UCSD-AML1 (cell line): ENCODE measurements at regions not wholly inside any gene's neighbourhood (a gene's known extent, or its start where the extent isn't known, plus 50 kb on each side); places are given as distances from the start of the nearest gene placed in this dataset.

ENCODE experiments used
- DNase-seq: peaks from one replicate; lab custom pipeline; 2025; ENCODE audit not compliant: unreplicated experiment; lab: John Stamatoyannopoulos, UW

- no peak for DNase-seq
These were observed 299.9 kb downstream of the RAB28 start for GRCh38 chr4:13184199-13184598.

- no peak for DNase-seq
These were observed 302.0 kb downstream of the RAB28 start for GRCh38 chr4:13182133-13182532.

GRCh38 chr4:13181681-13182080, 302.5 kb downstream of the RAB28 start:
- DNase-seq: no peak

GRCh38 chr4:13180701-13181100, 303.4 kb downstream of the RAB28 start:
- no peak for DNase-seq

- DNase-seq: no peak
These were observed 305.5 kb downstream of the RAB28 start for GRCh38 chr4:13178621-13179020.

- no peak for DNase-seq
These were observed 307.4 kb downstream of the RAB28 start for GRCh38 chr4:13176741-13177142.

- DNase-seq: no peak
These were observed 309.2 kb downstream of the RAB28 start for GRCh38 chr4:13174926-13175325.

GRCh38 chr4:13174001-13174400, 310.1 kb downstream of the RAB28 start:
- no peak for DNase-seq

- no peak for DNase-seq
These were observed 312.7 kb downstream of the RAB28 start for GRCh38 chr4:13171292-13172057.

- no peak for DNase-seq
These were observed 314.2 kb downstream of the RAB28 start for GRCh38 chr4:13169731-13170525.

- DNase-seq: no peak
These were observed 315.8 kb downstream of the RAB28 start for GRCh38 chr4:13168326-13168725.

- no peak for DNase-seq
These were observed 317.9 kb downstream of the RAB28 start for GRCh38 chr4:13166214-13166613.

GRCh38 chr4:13164783-13165331, 319.3 kb downstream of the RAB28 start:
- no peak for DNase-seq

GRCh38 chr4:13162886-13163285, 321.3 kb downstream of the RAB28 start:
- no peak for DNase-seq

- no peak for DNase-seq
These were observed 323.2 kb downstream of the RAB28 start for GRCh38 chr4:13160920-13161319.

- no peak for DNase-seq
These were observed 325.0 kb downstream of the RAB28 start for GRCh38 chr4:13159041-13159620.

- DNase-seq: no peak
These were observed 332.9 kb downstream of the RAB28 start for GRCh38 chr4:13151194-13151593.

- DNase-seq: no peak
These were observed 340.7 kb downstream of the RAB28 start for GRCh38 chr4:13143222-13144070.

GRCh38 chr4:13142726-13143125, 341.4 kb downstream of the RAB28 start:
- no peak for DNase-seq

GRCh38 chr4:13142191-13142590, 341.9 kb downstream of the RAB28 start:
- DNase-seq: no peak

GRCh38 chr4:13137390-13137789, 346.8 kb downstream of the RAB28 start:
- no peak for DNase-seq
